ENCODE measurements at regions not wholly inside any gene's neighbourhood (a gene's known extent, or its start where the extent isn't known, plus 50 kb on each side); places are given as distances from the start of the nearest gene placed in this dataset.

DNA sequence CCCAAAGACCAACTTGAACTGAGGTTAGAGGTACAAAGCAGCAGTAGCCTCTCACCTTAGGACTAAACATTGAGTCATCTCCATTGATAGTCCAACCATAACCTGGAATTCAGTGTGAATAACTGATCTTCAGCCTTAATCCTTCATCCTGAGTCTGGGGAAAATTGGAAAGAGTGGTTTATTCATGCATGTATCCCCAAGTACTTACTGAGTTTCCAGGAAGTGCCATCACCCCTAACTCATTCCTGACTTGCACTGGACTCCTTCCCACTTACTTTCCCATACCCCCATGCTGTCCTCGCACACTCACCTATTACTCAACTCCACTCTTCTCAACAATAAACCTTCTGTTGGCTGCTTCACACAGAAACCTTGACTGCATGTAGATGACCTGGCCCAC lies 161.4 kb upstream of the ZNF462 start:
- TF ChIP-seq, protein P1, sequence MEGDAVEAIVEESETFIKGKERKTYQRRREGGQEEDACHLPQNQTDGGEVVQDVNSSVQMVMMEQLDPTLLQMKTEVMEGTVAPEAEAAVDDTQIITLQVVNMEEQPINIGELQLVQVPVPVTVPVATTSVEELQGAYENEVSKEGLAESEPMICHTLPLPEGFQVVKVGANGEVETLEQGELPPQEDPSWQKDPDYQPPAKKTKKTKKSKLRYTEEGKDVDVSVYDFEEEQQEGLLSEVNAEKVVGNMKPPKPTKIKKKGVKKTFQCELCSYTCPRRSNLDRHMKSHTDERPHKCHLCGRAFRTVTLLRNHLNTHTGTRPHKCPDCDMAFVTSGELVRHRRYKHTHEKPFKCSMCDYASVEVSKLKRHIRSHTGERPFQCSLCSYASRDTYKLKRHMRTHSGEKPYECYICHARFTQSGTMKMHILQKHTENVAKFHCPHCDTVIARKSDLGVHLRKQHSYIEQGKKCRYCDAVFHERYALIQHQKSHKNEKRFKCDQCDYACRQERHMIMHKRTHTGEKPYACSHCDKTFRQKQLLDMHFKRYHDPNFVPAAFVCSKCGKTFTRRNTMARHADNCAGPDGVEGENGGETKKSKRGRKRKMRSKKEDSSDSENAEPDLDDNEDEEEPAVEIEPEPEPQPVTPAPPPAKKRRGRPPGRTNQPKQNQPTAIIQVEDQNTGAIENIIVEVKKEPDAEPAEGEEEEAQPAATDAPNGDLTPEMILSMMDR (conservative IDR thresholded peaks at IDR 0.05; ENCODE audit: low read length), result no peak
- no peak for TF ChIP-seq EZH2phosphoT487 (IDR thresholded peaks at IDR 0.05; ENCODE audit: borderline replicate concordance)

All from Loucy (cell line).